Cardiac fibroblast (primary cell): ENCODE measurements at regions not wholly inside any gene's neighbourhood (a gene's known extent, or its start where the extent isn't known, plus 50 kb on each side); places are given as distances from the start of the nearest gene placed in this dataset.
"Not testable (repeated sequence)": the region's sequence is repeated elsewhere in the genome, so short reads cannot be mapped to it uniquely, and the experiment has no call there.

Source experiments
- DNase-seq, 2 donors: peaks; one replicate each; pipeline versions ENCODE4 v3.0.0 to v3.0.0-alpha.2; 2010; ENCODE audit warnings: low read depth in 2 of 2
- H3K4me3 ChIP-seq, 2 donors: replicated peaks in 1 of 2; 1 replicate in 1 of 2; 2 replicates in 1 of 2; pipeline ENCODE4 v1.5.1; 2011; ENCODE audit warnings: low read depth in 2 of 2, low read length in 2 of 2, mild to moderate bottlenecking in 2 of 2, moderate library complexity in 1 of 2
- CTCF ChIP-seq: IDR thresholded peaks from one replicate; pipeline ENCODE4 v1.5.1; 2011; ENCODE audit warnings: low read depth, mild to moderate bottlenecking, low read length, inconsistent platforms

GRCh38 chr2:9722451-9722850 lies 91.7 kb upstream of the YWHAQ start:
- no peak for TF ChIP-seq CTCF
- DNase-seq, result no peak
- H3K4me3 ChIP-seq, result no peak overlapping the region

GRCh38 chr2:9724565-9724964 lies 93.8 kb upstream of the YWHAQ start:
- TF ChIP-seq CTCF, result no peak
- H3K4me3 ChIP-seq, result no peak overlapping the region
- DNase-seq, result no peak

GRCh38 chr2:9725106-9725505 lies 94.3 kb upstream of the YWHAQ start:
- H3K4me3 ChIP-seq, result no peak overlapping the region
- DNase-seq, result no peak
- TF ChIP-seq CTCF, result no peak

GRCh38 chr2:9726016-9726415 lies 95.2 kb upstream of the YWHAQ start:
- not testable (repeated sequence) for H3K4me3 ChIP-seq, DNase-seq

- not testable (repeated sequence) for DNase-seq, H3K4me3 ChIP-seq
Observed at GRCh38 chr2:9730523-9730922, 99.7 kb upstream of the YWHAQ start.

- DNase-seq, result no peak
- H3K4me3 ChIP-seq, result no peak overlapping the region
- TF ChIP-seq CTCF, result no peak
Observed at GRCh38 chr2:9732824-9733223, 102.0 kb upstream of the YWHAQ start.

- no peak for DNase-seq
- no peak for TF ChIP-seq CTCF
- no peak overlapping the region for H3K4me3 ChIP-seq
Observed at GRCh38 chr2:9734308-9734707, 103.5 kb upstream of the YWHAQ start.

GRCh38 chr2:9735335-9735734 lies 104.5 kb upstream of the YWHAQ start:
- no peak for TF ChIP-seq CTCF
- no peak overlapping the region for H3K4me3 ChIP-seq
- DNase-seq, result no peak
